HG03432 (cell line): ENCODE measurements at regions not wholly inside any gene's neighbourhood (a gene's known extent, or its start where the extent isn't known, plus 50 kb on each side); places are given as distances from the start of the nearest gene placed in this dataset.
"Not testable (repeated sequence)": the region's sequence is repeated elsewhere in the genome, so short reads cannot be mapped to it uniquely, and the experiment has no call there.

ENCODE experiments used
- ATAC-seq: cut with Tn5 transposase; IDR thresholded peaks from one replicate; pipeline ENCODE4 v1.9.1; 2021; ENCODE audit warnings: mild to moderate bottlenecking, moderate library complexity; ENCODE audit not compliant: unreplicated experiment

- no peak for ATAC-seq
Measured at GRCh38 chr15:58322253-58322652, 109.5 kb upstream of the LIPC start.

GRCh38 chr15:58323321-58323720 lies 108.5 kb upstream of the LIPC start:
- ATAC-seq, result not testable (repeated sequence)

GRCh38 chr15:58324533-58324932 lies 107.3 kb upstream of the LIPC start:
- ATAC-seq, result no peak

GRCh38 chr15:58327958-58328357 lies 103.8 kb upstream of the LIPC start:
- ATAC-seq, result no peak

GRCh38 chr15:58329211-58329610 lies 102.6 kb upstream of the LIPC start:
- ATAC-seq, result no peak

- no peak for ATAC-seq
Measured at GRCh38 chr15:58329781-58330671, 101.8 kb upstream of the LIPC start.

- no peak for ATAC-seq
Measured at GRCh38 chr15:58330741-58331559, 100.8 kb upstream of the LIPC start.

- ATAC-seq, result no peak
Measured at GRCh38 chr15:58331560-58331912, 100.3 kb upstream of the LIPC start.

- peak; percentile 85 for ATAC-seq
Measured at GRCh38 chr15:58331913-58332675, 99.7 kb upstream of the LIPC start.

GRCh38 chr15:58332676-58333400 lies 99.0 kb upstream of the LIPC start:
- no peak for ATAC-seq

GRCh38 chr15:58334803-58335202 lies 97.0 kb upstream of the LIPC start:
- ATAC-seq, result no peak

GRCh38 chr15:58336161-58336560 lies 95.6 kb upstream of the LIPC start:
- ATAC-seq, result no peak

- no peak for ATAC-seq
Measured at GRCh38 chr15:58340176-58340575, 91.6 kb upstream of the LIPC start.

GRCh38 chr15:58342508-58342907 lies 89.3 kb upstream of the LIPC start:
- no peak for ATAC-seq

- no peak for ATAC-seq
Measured at GRCh38 chr15:58344213-58345070, 87.3 kb upstream of the LIPC start.

GRCh38 chr15:58346361-58346760 lies 85.4 kb upstream of the LIPC start:
- ATAC-seq, result no peak

- ATAC-seq, result no peak
Measured at GRCh38 chr15:58348095-58348812, 83.5 kb upstream of the LIPC start.

- ATAC-seq, result no peak
Measured at GRCh38 chr15:58352026-58352929, 79.5 kb upstream of the LIPC start.
